ENCODE measurements at regions not wholly inside any gene's neighbourhood (a gene's known extent, or its start where the extent isn't known, plus 50 kb on each side); places are given as distances from the start of the nearest gene placed in this dataset.

DNA sequence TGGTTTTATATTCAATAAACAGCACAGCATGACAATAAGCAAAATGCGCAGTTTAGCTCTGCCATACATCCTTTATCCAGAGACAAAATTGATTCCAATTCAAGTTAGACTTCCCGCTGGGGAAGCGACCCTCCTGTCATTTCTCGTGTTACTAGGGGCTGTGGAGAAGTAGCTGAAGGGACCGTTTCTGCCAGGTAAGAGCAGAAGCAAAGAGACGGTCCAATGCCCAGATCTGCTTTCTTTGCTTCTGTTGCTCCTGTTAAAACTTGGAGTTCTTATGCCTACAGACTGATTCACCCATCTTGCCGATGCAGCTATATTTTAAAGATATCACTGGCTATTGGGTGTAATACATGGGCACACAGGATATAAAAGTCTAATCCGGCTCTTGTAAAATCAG is 156.8 kb upstream of the AVPR1A start:
- TF ChIP-seq, protein P1, sequence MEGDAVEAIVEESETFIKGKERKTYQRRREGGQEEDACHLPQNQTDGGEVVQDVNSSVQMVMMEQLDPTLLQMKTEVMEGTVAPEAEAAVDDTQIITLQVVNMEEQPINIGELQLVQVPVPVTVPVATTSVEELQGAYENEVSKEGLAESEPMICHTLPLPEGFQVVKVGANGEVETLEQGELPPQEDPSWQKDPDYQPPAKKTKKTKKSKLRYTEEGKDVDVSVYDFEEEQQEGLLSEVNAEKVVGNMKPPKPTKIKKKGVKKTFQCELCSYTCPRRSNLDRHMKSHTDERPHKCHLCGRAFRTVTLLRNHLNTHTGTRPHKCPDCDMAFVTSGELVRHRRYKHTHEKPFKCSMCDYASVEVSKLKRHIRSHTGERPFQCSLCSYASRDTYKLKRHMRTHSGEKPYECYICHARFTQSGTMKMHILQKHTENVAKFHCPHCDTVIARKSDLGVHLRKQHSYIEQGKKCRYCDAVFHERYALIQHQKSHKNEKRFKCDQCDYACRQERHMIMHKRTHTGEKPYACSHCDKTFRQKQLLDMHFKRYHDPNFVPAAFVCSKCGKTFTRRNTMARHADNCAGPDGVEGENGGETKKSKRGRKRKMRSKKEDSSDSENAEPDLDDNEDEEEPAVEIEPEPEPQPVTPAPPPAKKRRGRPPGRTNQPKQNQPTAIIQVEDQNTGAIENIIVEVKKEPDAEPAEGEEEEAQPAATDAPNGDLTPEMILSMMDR (IDR thresholded peaks at IDR 0.05), result no peak
- TF ChIP-seq POLR2A (IDR thresholded peaks at IDR 0.05), result no peak
